ENCODE measurements at regions not wholly inside any gene's neighbourhood (a gene's known extent, or its start where the extent isn't known, plus 50 kb on each side); places are given as distances from the start of the nearest gene placed in this dataset.
"Not testable (repeated sequence)": the region's sequence is repeated elsewhere in the genome, so short reads cannot be mapped to it uniquely, and the experiment has no call there.

DNA sequence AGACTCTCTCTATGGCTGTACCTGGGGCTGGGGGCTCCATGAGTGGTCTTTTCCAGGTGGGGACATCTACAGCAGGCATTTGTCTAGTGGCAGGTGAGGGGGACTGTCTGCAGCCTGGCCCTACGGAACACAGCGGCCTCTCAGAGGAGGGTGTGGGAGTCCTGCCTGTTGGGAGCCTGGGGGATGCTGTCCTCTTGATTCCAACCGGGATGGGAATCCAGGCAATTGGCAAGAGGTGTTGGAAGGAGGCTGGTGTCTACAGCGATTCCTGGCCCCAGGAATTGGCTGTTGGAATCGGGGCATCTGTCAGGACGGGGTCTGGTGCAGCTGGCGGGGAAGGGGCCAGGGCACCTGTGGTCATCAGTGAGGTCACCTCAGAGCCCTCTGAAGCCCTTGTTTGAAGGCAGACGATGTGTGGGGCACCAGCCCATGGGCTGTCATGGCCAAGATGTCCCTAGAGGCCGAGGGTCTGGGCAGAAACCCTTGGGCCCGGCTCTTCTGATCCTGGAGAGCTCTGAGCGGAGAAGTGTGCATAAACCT is 386.3 kb downstream of the TMEM121 start:
- DNase-seq, result no peak

DNA sequence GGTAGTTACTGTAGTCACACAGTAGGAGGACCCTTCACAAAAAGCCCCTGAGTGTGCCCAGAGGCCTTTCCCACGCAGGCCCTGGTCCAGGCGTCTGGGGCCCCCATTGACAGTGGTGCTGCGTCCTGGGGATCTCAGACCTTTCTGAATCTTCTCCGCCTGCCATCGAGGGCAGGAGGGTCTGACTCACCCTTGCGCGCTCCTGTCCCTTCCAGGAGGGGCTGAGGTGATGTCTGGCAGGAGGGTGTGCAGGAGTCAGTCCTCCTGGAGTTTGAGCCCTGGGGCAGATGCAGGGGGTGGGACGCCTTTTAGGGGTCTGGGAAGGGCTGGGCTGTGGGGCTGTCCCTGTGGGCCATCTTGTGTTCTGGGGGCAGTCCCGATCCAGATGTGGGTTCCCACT is 386.8 kb downstream of the TMEM121 start:
- DNase-seq, result no peak

DNA sequence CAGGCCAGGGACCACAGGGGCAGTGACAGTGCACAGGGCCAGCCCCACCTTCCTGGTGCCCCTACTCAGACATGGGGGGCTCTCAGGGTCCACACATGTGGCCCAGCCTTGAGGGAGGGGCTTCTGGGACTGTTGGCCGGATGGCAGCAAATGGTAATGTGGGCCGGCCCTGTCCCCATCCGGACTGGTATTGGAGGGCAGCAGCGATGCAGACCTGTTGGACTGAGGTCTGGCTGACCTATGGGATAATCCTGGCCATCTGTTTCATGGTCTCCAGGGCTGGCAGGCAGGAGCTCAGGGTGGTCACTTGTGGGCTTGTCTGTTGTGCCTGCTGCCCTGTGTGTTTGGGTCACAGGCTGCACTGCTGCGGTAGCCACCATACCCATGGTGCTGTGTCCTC is 387.5 kb downstream of the TMEM121 start:
- DNase-seq, result no peak

DNA sequence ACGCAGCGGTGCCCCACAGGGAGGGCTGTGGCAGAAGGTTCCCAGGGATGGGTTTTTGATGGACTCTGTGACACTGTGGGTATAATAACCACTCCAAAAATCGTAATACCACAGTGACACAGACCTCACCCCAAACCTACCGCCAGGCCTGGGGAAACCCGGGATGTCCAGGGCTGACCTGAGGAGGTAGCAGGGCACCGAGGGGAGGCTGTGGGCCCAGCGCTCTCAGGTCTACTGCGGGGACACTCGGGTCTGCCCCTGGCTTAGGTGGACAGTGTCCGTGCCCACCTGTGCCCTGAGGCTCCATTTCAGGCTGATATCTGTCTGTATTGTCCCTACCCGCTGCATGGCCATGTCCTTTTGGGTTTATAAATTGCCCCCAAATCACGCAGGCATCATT is 387.9 kb downstream of the TMEM121 start:
- not testable (repeated sequence) for DNase-seq

DNA sequence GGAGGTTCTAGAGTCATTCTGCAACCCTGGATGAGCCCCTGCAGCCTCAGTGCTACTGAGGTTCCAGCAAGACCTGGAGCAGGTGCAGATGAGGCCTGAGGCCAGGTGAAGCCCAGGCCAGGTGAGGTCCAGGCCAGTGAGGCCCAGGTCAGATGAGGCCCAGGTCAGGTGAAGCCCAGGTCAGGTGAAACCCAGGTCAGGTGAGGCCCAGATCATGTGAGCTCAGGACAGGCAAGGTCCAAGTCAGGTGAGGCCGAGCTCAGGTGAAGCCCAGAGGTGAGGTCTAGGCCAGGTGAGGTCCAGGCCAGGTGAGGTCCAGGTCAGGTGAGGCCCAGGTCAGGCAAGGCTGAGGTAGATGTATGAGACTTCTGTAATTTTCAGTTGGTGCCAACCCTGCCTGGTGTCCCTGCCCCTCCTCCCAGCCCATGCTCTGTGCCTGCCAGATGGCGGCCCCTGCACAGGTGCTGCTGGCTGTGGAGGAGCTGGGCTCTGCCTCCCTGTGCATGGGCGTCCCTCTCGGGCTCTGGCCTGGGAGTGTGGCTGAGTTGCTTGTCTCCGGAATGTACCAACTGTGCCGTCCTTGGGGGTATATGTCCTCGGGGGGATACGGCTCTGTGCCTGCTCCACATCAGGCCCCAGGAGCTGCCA is 388.5 kb downstream of the TMEM121 start:
- no peak for DNase-seq

DNA sequence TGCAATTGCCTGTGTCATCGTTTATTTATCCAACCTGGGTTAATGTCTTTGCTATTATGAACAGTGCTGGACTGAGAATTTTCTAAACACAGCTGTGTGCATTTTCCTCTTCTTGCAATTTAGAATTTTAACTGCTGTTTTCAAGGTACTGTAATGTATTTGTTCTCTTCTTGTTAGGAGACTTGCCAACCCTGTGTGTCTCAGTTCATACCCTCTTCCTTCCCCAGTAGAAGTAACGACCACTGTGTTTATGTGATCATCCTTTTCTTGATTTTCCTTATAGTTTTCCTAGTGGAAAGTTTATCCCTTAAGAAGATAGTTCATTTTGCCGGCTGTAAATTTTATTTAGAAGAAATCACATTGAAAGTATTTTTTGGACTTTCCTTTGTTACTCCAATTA is 389.2 kb downstream of the TMEM121 start:
- DNase-seq, result not testable (repeated sequence)

DNA sequence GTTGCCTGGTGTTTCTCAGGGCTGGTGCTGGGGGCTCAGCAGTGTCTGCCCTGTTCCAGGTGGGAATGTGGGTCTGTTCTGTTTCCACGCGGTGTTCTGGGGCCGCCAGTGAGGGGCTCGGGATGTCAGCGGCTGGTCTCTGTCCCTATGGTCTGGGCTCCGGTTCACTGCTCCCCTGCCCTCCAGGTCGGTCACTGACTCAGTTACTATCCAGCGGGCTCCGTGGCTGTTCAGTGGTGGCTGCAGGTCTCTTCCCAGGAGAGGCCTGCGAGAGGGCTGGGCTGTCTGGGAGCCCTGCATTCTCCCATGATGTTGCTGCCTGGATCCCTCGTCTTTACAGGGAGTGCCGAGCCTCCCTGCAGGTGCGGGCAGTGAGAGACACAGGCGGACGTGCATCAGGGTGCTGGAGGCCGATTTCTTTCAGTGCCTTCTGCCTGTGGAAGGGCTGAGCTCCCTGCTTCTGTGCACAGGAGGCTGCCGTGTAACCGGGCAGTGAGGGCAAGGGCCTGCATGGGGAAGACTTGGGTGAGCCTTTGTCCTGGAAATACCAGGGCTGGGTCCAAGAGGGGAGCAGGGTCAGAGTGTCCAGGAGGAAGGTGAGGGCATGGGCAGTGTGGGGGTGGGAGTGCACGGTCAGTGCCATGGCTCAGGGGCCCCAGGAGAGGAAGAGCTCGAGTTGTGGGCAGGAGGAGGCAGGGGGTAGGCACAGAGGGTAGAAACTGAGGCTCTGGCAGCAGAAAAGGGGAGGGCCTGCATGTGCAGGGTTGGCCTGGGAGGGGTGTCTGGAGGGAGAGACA is 391.0 kb downstream of the TMEM121 start:
- DNase-seq, result not testable (repeated sequence)

DNA sequence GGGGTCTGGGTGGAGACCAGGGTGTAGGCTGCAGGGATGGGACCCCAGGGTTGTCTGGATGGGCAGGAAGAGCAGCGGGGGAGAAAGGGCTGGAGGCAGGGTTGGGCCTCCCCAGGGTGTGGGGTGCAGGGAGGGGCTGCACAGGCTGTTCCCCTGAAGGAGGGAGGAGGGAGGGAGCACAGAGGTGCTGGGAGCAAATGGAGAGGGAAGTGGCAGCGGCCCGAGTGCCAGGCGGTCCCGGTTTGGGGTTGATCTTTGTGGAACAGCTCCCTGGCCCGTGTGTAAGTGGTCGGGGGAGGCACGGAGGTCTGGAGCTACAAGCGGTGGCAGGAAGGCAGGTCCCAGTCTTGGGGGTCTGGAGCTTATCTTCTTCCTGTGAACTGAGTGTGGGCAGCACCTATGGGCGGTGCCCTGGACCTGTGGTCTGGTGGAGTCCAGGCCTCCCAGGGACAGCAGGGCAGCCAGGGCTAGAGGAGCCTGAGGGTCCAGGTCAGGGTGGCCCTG is 391.6 kb downstream of the TMEM121 start:
- DNase-seq, result no peak

DNA sequence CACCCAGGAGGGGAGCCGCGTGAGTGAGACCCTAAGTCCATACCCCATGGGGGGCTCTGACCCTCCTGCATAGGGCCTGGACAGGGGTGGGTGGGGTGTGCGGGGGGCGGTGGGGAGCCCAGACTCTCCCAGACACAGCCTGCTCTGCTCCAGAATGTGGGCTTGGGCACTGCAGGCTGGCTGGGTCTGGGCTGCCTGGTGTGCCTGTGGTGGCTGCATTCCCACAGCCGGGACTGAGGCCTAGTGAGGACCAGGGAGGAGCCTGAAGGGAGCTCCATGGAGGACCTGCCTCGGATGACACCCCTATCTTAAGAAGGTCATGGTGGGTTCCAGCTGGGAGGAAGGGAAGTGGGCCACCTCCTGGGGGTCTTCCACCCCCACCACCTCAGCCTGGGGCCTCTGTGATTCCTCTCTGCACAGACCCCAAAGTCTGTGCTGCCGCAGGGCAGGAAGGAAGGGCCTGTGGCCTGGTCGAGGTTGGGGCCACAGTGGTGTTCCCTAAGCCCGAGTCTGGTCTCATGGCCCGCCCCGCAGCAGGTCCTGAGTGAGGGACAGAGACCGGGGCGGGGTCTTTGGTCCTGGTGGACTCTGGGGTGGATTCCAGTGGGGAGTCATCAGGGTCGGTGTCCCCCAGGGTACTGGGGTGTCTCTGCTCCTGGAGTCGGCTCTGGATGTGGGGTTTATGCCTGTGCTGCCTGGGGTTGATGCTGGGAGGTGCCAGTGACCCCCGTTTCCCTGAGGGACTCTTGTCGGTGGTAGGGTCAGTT is 392.3 kb downstream of the TMEM121 start:
- DNase-seq, result no peak

DNA sequence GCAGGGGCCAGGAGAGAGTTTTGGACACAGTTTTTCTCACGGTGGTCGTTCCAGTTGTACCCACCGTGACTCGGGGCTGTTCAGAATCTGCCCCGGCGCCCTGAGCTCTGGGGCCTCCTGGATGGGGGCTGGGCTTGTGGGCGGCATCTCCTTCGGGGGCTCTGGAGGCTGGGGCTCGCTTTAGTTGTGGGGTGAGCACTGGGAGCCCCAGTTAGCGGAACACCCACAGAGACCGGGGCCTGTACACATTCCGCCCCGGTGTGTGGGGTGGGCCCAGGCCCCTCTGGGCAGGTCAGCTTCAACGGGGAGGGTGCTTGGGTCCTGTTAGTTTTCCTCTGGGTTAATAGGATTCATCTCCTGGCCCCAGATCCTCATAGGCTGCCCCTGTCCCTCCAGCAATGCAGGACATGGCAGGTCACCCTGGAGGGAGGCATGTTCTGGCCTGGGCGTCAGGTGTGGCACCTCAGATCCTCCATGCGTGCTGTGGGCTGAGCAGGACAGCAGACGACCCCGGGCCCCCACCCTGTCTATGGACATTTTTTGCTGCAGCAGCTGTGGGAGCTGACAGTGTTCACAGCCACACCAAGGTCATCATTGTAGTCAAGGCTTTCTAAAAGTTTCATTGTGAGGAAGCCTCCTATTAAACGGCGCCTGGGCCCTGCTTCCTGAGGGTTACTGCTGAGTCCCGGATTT is 393.2 kb downstream of the TMEM121 start:
- no peak for DNase-seq

DNA sequence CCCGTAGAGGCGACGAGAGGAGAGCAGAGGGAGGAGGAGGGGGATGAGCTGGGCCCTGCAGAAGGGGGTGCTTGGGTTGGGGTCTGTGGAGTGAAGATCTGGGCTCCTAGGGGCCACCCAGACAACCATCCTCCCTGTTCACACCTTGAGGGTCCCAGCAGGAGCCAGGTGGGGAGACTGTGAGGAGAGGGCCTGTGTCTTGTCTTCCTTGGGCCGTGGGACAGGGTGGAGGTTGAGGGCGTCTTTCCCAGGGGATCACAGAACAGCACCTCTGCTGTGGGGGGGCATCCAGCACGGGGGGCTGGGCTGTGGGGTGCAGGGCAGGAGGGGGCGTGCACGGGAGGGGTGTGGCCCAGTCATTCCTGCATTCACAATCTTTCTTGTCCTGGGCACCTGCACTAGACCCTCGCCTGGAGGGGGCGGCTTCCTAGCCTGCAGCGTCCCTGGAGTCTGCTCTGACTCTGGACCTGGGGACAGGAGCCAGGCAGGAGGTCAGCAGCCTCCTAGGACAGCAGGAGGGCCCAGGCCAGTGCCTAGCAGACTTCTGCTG is 393.8 kb downstream of the TMEM121 start:
- not testable (repeated sequence) for DNase-seq

DNA sequence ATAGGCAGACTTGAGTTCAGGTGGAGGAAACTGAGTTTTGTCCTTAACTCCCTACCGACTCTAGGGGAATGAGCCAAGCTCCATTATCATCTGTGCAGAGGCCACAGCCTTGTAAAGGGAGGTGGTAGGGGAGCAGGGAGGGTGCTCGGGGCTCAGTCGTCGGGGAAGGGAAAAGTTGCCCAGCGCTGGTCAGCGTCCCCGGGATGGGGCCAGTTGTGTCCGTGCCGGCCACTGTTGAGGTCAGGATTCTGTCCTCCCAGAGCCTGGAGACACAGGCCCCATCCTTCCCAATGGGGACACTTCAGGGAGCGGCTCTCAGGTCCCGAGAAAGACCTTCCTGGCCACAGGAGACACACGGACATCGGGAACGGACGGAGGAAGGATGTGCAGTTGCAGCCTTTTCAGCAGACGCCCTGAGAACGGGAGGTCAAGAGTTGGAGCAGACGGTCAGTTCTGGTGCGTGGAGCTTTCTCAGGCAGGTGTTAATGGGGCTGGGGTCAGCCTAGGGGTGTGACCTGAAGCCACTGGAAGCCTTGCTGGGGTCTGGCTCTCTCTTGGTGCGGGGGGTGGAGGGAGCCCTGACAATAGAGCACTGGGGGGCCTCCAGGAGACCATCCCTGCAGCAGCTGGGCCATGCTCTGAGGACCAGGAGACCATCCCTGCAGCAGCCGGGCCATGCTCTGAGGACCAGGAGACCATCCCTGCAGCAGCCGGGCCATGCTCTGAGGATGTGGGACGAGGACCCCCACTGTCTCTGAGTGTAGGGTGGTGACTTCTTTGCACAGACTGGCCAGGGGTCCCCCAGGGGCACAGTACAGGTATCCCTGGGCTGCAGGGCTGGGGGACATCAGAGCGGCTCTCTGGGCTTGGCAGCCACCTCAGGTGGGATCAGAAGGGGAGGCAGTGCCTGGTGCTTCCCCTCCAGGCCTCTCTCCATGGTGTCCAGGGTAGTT is 394.7 kb downstream of the TMEM121 start:
- not testable (repeated sequence) for DNase-seq

DNA sequence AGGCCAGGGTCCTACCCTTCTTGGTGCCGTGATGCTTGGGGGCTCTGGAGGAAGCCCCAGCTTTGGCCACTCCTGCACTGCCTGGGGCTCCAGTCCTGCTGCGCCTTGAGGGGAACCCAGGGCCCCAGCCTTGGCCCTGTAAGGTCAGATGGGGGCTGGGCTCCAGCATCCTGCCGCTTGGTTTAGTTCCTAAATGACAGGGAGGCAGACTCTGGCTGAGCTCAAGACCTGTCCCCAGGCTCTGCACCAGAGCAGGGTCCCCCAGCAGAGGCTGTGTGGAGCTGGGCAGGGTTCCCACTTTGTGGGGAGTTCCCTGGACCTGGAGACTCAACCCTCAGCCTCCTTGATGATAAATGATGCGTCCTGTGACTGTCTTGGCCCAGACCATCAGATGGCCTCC is 395.4 kb downstream of the TMEM121 start:
- DNase-seq, result not testable (repeated sequence)

DNA sequence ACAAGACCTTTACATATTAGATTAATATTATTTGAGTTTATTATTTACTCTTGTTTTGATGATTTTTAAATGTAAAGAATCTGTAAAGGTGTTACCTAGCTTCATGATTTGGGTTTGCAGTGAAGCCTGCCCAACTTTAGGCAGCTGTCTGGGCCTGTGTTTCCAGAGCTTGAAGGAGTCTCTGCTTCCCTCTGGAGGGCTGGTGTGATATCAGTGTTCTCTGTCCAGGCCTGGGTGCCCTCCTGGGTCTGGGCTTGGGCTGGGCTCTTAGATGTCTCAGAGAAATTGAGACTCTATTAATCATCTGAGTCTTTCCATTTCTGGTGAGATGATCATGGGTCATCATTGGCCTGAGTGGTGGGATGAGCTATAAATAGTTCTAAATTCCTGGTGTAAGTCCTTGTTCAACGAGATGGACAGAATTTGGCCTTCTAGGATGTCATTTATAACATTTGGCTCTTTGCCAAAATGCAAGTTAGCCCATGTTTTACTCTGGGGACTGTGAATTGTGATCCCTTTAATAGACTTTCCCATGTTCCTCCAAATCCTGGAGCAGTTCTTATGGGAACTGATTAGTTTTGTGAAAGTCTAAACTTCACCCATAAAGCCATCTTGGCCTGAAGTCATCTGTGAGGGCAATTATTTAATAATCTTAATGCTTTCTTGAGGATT is 397.3 kb downstream of the TMEM121 start:
- not testable (repeated sequence) for DNase-seq

DNA sequence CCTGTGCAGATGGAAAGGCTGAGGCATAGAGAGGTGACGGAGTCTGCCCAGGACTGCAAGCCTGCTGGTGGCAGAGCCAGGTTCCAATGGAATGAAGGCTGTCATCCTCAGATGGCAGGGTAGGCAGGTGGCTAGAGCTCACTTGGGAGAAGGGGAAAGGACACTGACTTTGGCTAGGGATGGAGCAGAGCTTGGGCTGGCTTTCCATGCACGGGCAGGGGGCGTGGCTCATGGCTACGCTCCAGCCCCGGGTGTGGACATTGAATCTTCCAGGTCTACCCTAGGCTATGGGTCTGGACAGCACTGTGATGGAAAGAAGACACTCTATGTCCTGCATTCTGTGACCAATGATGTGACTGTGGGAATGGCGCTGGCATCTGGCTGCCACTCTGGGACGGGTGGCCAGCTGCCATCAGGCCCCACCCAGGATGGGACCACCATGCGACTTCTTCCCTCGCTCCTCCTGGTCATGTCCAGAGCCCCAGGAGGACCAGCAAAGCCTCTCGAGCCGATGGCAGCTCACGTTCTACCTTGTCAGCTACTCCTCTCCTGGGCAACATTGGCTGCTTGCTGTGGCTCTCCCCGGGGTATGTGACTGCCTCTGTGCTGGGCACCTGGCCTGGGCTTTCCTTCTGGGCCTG is 398.7 kb downstream of the TMEM121 start:
- DNase-seq, result no peak

DNA sequence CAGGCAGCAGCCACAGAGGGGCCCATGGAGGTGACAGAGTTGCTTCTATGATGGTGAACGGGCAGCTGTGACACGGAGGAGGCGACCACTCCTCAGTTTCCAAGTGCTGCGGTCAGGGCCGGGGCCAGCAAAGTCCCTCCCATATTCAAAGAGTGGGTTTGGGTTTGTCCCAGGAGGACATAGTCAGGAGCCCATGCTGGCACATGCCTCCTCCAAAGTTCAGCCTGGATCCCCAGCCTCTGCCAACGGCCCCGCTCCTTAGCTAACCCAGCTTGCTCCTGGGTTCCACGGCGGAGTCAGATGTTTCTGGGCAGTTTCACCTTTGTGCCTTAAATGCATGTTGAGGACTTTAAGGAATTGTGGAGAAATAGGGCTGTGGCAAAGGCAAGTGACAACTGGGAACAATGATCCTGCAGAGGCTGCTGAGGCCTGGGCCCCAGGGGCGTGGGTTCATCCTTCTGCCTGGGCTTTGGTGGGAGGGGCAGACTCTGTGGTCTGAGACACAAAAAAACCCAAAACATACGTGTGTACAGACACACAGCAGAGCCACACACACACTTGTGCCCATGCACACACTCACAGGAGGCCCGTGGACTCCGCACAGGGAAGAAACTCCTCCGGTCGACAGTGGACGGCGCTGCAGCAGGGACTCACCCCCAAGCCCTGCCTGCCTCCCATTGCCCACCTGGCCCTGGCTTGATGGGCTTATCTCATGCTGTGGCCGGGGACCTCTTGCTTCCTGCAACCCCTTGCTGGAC is 399.4 kb downstream of the TMEM121 start:
- DNase-seq, result no peak

DNA sequence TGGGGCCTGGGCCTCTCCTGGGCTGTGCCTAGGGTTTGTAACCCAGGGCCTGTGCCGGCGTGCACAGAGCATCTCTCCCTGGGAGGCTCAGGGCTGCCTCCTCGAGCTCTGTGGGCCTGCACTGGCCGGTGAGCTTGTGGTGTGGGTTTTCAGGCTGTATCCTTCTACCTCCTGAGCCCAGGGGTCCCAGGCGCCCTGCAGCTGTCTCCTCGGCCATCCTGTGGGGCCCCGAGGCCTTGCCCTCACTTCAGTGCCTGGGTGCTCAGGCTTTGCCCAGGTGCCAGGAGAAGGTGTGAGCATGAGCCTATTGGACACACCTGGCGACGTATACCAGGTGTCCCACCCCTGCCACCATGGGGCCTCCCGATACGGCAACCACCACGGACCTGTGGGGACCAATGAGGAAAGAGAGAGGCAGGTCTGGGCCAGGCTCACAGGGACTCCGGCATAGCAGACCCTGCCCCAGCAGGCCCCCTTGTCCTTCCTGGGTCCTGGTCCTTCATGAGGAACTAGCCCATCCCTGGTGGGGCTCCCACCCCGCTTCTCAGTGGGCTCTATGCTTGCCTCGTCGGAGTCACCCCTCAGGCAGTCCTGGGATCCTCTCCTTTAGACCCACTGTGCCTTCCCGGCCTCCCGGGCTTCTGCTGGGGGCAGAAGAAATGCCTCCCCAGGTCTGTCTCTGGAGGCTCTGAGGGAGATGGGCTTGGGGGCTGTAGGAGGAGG is 400.2 kb downstream of the TMEM121 start:
- DNase-seq, result no peak
